Retinal pigment epithelial cell (primary cell): ENCODE measurements at regions not wholly inside any gene's neighbourhood (a gene's known extent, or its start where the extent isn't known, plus 50 kb on each side); places are given as distances from the start of the nearest gene placed in this dataset.

ENCODE experiments used
- DNase-seq: peaks from one replicate; pipeline ENCODE4 v3.0.0-alpha.2; 2010; ENCODE audit warnings: low read depth
- H3K4me3 ChIP-seq: 2 replicates; pipeline ENCODE4 v1.5.1; 2011; ENCODE audit warnings: mild to moderate bottlenecking, low read length, control low read depth, moderate library complexity
- CTCF ChIP-seq: conservative IDR thresholded peaks from 2 replicates; pipeline ENCODE4 v1.5.1; 2011; ENCODE audit warnings: low read depth, low read length, control low read depth, inconsistent platforms

GRCh38 chr6:155706806-155707205 is 251.2 kb upstream of the NOX3 start:
- H3K4me3 ChIP-seq, result no peak overlapping the region
- TF ChIP-seq CTCF, result no peak
- DNase-seq, result no peak

- no peak for TF ChIP-seq CTCF
- DNase-seq, result no peak
- no peak overlapping the region for H3K4me3 ChIP-seq
Observed at GRCh38 chr6:155706341-155706740, 250.7 kb upstream of the NOX3 start.

GRCh38 chr6:155701342-155701741 is 245.7 kb upstream of the NOX3 start:
- no peak overlapping the region for H3K4me3 ChIP-seq
- DNase-seq, result no peak
- no peak for TF ChIP-seq CTCF

GRCh38 chr6:155695495-155695894 is 239.9 kb upstream of the NOX3 start:
- no peak for TF ChIP-seq CTCF
- H3K4me3 ChIP-seq, result no peak overlapping the region
- DNase-seq, result no peak

GRCh38 chr6:155694419-155694790 is 238.8 kb upstream of the NOX3 start:
- DNase-seq, result no peak
- TF ChIP-seq CTCF, result no peak
- no peak overlapping the region for H3K4me3 ChIP-seq

- no peak for DNase-seq
- TF ChIP-seq CTCF, result no peak
- no peak overlapping the region for H3K4me3 ChIP-seq
Observed at GRCh38 chr6:155693573-155694418, 238.2 kb upstream of the NOX3 start.

- no peak for TF ChIP-seq CTCF
- no peak for DNase-seq
- no peak overlapping the region for H3K4me3 ChIP-seq
Observed at GRCh38 chr6:155690820-155691219, 235.2 kb upstream of the NOX3 start.
